ENCODE measurements at regions not wholly inside any gene's neighbourhood (a gene's known extent, or its start where the extent isn't known, plus 50 kb on each side); places are given as distances from the start of the nearest gene placed in this dataset.

DNA sequence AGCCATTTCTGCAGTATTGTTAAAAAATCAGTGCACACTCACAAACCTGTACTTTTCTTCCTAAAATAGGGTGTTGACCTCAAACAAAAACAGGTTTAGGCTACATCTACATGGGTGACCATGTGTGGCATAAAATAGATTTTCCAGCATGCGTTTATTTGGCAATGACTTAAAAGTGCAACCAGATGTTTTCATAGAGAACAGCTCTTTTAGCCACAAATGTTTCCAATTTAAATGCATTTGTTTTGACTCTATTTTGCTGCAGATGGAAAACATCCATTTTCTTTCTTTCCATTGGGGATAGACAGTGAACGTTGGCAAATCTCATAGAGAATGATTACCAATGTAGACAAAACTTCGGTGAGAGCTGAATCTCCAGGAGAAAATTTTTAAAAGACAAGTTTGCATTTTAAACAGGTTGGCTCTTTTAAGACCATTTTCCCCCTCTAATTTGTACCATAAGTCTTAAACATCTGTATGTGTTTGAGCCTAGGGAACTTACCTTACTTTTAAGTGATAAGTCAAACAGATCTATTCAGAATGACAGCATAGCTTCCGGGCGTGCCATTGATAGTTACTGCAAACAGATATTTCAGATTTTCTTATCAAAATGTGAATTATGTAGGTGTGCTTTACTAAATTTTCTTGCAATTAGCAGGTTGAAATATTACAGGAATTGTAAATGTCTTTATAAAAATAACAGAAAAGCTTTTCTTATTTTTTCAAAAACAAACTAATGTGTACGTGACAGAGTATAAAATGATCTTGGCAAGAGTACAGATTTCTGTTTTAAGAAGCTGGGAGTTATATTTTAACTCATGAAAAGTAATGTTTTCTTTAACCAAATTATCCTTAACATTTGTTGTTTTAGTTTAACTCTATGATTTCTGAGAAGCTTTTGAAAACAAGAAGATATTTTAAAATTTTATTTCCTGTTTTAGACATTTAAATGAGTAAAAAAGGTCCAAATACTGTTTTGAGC, 144.9 kb downstream of the HGF start:
- H3K36me3 ChIP-seq (ENCODE audit: control insufficient read depth, insufficient read depth, low read length), result no peaks in the 10 kb centered on the region
- H3K27me3 ChIP-seq (ENCODE audit: control insufficient read depth, insufficient read depth, low read length), result no peaks in the 10 kb centered on the region
- no peak overlapping the region for H3K27ac ChIP-seq (ENCODE audit: low read depth, low read length)
- no peak overlapping the region for H3K4me3 ChIP-seq (ENCODE audit: low read depth, low read length)
- H3K4me1 ChIP-seq (ENCODE audit: control insufficient read depth, insufficient read depth, low read length), result no peaks in the 10 kb centered on the region
- no peaks in the 10 kb centered on the region for H3K9me3 ChIP-seq (ENCODE audit: control insufficient read depth, insufficient read depth, low read depth, low read length)
- no peak overlapping the region for H3K9ac ChIP-seq (ENCODE audit: low read length)

DNA sequence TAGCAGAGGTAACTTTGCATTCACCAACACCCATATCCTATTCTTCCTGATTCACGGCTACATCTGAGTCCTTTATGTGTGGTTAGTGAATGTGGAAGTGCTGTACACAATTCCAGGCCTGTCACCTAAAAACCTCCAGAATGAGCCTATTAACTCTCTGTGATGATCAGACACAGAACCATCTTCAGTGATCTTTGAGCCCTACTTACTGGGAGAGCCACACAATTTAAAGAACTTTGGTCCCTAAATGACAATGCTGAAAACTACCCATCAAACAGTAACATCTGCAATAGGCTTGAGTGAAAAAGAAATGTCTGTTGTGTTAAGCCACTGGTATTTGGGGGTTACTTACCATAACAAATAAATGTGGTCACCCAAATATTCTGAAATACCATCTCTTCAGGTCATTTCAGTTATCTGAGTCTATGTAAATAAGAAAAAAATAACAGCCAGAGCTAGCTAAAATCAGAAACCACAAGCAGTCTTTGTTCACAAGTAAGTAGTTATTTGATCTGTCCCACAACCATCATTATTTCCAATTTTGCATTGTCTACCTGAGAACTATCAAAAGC, 145.7 kb downstream of the HGF start:
- H3K4me3 ChIP-seq (ENCODE audit: low read depth, low read length), result no peak overlapping the region
- no peak overlapping the region for H3K27ac ChIP-seq (ENCODE audit: low read depth, low read length)
- H3K4me1 ChIP-seq (ENCODE audit: control insufficient read depth, insufficient read depth, low read length), result no peaks in the 10 kb centered on the region
- no peaks in the 10 kb centered on the region for H3K9me3 ChIP-seq (ENCODE audit: control insufficient read depth, insufficient read depth, low read depth, low read length)
- H3K36me3 ChIP-seq (ENCODE audit: control insufficient read depth, insufficient read depth, low read length), result no peaks in the 10 kb centered on the region
- no peak overlapping the region for H3K9ac ChIP-seq (ENCODE audit: low read length)
- no peaks in the 10 kb centered on the region for H3K27me3 ChIP-seq (ENCODE audit: control insufficient read depth, insufficient read depth, low read length)

DNA sequence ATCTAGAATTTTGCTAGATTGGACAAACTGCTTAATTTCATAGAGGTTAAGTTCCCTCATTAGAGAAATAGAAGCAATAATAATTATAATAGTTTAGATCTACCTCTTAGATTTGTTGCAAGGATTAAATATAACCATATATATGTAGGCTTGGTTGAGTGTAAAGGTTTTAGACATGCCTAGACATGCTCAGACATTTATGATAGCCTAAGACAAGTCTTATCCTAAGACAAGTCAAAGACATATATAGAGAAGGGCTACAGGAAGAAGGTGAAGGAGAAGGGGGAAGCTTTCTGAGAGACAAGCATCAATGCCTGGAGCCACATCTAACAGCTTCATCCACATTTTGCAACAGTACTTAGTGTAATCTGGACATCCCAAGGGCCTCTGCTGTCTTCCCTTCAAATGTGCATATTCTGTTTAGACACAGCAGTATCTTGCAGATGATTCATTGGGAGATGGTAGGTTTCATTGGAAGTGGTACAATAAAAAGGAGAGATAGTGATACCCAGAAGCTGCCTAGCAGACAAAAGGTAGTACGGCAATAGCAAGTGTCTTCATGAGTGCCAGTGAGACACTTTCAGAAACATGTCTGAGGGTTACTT, 146.5 kb downstream of the HGF start:
- Histone ChIP-seq H3K36me3 (ENCODE audit: control insufficient read depth, insufficient read depth, low read length) (no peaks in the 10 kb centered on the region), H3K4me3 (ENCODE audit: low read depth, low read length) (no peak overlapping the region), H3K9ac (ENCODE audit: low read length) (no peak overlapping the region), H3K27me3 (ENCODE audit: control insufficient read depth, insufficient read depth, low read length) (no peaks in the 10 kb centered on the region), H3K27ac (ENCODE audit: low read depth, low read length) (no peak overlapping the region), H3K4me1 (ENCODE audit: control insufficient read depth, insufficient read depth, low read length) (no peaks in the 10 kb centered on the region), H3K9me3 (ENCODE audit: control insufficient read depth, insufficient read depth, low read depth, low read length) (no peaks in the 10 kb centered on the region)

DNA sequence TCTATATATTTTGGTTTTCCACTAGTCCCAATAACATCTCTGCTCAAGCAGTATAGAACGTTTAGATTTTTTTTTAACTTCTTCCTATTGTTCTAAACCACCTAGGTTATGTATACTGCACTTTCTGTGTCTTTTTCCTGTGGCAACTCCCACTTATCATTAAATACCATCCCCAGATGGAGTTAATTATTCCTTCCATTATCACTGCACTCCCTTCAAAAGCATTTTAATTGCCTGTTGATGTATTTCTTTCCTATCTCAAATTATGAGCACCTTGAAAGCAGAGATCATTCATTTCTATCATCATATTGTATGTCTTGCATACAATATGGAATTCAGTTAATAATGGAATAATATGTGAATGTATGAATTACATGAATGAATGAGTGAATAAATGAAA, 148.0 kb downstream of the HGF start:
- Histone ChIP-seq H3K36me3 (ENCODE audit: control insufficient read depth, insufficient read depth, low read length) (no peaks in the 10 kb centered on the region), H3K9me3 (ENCODE audit: control insufficient read depth, insufficient read depth, low read depth, low read length) (no peaks in the 10 kb centered on the region), H3K27me3 (ENCODE audit: control insufficient read depth, insufficient read depth, low read length) (no peaks in the 10 kb centered on the region), H3K9ac (ENCODE audit: low read length) (no peak overlapping the region), H3K4me1 (ENCODE audit: control insufficient read depth, insufficient read depth, low read length) (no peaks in the 10 kb centered on the region), H3K4me3 (ENCODE audit: low read depth, low read length) (no peak overlapping the region), H3K27ac (ENCODE audit: low read depth, low read length) (no peak overlapping the region)

DNA sequence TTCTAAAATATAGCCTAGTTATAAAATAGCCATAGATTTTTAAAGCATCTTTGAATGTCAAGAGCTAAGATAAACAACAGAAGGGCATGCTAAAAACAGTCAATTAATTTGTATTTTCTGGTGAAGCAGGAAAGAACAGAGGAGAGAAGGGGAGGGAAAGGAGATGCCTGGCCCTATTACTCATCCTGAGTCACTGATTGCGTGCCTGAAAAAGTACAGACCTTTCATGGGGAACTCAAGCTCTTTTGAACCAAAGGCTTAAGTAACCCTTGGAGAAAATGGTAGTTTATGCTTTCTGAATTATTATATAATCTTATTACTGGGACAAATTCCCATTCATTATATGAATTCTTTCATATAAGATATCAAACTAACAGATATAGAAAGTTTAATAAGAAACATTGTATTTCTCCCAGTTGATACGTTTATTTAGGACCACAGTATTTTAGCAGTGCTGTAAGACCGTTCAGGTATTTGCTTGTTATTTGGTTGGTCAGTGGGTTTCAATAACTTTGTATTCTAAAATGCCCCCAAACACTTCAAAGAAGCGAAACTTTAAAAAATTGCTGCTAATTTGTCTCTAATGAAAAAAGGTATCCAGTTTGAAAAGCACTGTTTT, 151.3 kb downstream of the HGF start:
- no peaks in the 10 kb centered on the region for H3K9me3 ChIP-seq (ENCODE audit: control insufficient read depth, insufficient read depth, low read depth, low read length)
- no peak overlapping the region for H3K9ac ChIP-seq (ENCODE audit: low read length)
- H3K27ac ChIP-seq (ENCODE audit: low read depth, low read length), result no peak overlapping the region
- no peaks in the 10 kb centered on the region for H3K4me1 ChIP-seq (ENCODE audit: control insufficient read depth, insufficient read depth, low read length)
- H3K4me3 ChIP-seq (ENCODE audit: low read depth, low read length), result no peak overlapping the region
- H3K27me3 ChIP-seq (ENCODE audit: control insufficient read depth, insufficient read depth, low read length), result no peaks in the 10 kb centered on the region
- no peaks in the 10 kb centered on the region for H3K36me3 ChIP-seq (ENCODE audit: control insufficient read depth, insufficient read depth, low read length)

DNA sequence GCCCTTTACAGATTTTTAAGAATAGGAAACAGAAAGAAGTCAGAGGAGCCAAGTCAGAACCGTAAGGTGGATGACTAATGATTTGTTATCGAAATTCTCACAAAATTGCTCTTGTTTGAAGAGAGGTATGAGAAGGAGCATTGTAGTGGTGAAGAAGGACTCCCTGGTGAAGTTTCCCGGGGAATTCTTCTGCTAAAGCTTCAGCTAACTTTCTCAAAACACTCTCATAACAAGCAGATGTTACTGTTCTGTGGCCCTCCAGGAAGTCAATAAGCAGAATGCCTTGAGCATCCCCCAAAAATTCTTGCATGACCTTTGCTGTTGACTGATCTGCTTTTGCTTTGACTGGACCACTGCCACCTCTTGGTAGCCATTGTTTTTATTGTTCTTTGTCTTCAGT, 152.9 kb downstream of the HGF start:
- no peak overlapping the region for H3K4me3 ChIP-seq (ENCODE audit: low read depth, low read length)
- no peaks in the 10 kb centered on the region for H3K4me1 ChIP-seq (ENCODE audit: control insufficient read depth, insufficient read depth, low read length)
- H3K9ac ChIP-seq (ENCODE audit: low read length), result no peak overlapping the region

DNA sequence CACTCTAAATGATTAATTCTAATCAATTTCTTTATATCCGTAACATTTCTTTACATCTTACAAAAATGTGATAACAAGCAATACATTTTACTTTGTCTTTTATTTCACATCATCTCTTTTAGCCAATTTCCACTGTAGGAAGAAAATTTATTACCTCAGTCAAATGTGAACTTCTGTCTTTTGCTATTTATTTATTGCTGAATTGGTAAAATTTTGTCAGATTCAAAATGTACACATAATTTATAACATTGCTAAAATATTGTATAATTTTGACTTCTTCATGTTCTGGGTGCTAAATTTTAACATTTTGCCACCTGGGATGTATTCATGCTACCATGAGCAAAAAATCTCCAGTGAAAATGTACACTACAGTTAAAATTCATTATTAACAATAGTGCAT, 158.0 kb downstream of the HGF start:
- Histone ChIP-seq H3K4me3 (ENCODE audit: low read depth, low read length) (no peak overlapping the region), H3K9ac (ENCODE audit: low read length) (no peak overlapping the region), H3K4me1 (ENCODE audit: control insufficient read depth, insufficient read depth, low read length) (no peaks in the 10 kb centered on the region)

More for the DNA sequence above, 152.9 kb downstream of the HGF start:
- Histone ChIP-seq H3K36me3 (ENCODE audit: control insufficient read depth, insufficient read depth, low read length) (no peaks in the 10 kb centered on the region), H3K9me3 (ENCODE audit: control insufficient read depth, insufficient read depth, low read depth, low read length) (no peaks in the 10 kb centered on the region), H3K27me3 (ENCODE audit: control insufficient read depth, insufficient read depth, low read length) (no peaks in the 10 kb centered on the region), H3K27ac (ENCODE audit: low read depth, low read length) (no peak overlapping the region)

DNA sequence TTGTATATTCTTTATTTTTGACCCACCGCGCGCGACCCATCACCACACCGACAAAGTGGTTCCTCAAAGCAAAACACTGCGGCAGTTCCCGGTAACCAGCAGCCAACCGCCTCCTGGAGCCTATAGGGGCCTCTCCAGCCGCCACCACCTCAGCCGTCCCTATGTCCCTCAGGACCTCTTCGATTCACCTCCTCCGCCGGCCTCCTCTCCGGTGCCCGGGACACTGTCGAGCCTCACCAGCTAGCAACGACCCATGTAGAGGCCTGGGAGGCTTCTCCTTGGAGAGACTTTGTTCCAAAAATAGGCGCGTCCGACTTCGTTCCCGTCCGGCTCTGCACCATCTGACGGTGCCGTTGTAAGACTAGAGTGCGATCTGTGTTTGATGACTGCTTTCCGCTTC, 158.8 kb downstream of the HGF start:
- no peaks in the 10 kb centered on the region for H3K9me3 ChIP-seq (ENCODE audit: control insufficient read depth, insufficient read depth, low read depth, low read length)
- H3K27ac ChIP-seq (ENCODE audit: low read depth, low read length), result no peak overlapping the region
- no peaks in the 10 kb centered on the region for H3K36me3 ChIP-seq (ENCODE audit: control insufficient read depth, insufficient read depth, low read length)
- H3K4me3 ChIP-seq (ENCODE audit: low read depth, low read length), result no peak overlapping the region
- no peak overlapping the region for H3K9ac ChIP-seq (ENCODE audit: low read length)
- H3K27me3 ChIP-seq (ENCODE audit: control insufficient read depth, insufficient read depth, low read length), result no peaks in the 10 kb centered on the region
- H3K4me1 ChIP-seq (ENCODE audit: control insufficient read depth, insufficient read depth, low read length), result no peaks in the 10 kb centered on the region

More for the DNA sequence above, 158.0 kb downstream of the HGF start:
- no peaks in the 10 kb centered on the region for H3K9me3 ChIP-seq (ENCODE audit: control insufficient read depth, insufficient read depth, low read depth, low read length)
- no peaks in the 10 kb centered on the region for H3K27me3 ChIP-seq (ENCODE audit: control insufficient read depth, insufficient read depth, low read length)
- H3K27ac ChIP-seq (ENCODE audit: low read depth, low read length), result no peak overlapping the region
- H3K36me3 ChIP-seq (ENCODE audit: control insufficient read depth, insufficient read depth, low read length), result no peaks in the 10 kb centered on the region

DNA sequence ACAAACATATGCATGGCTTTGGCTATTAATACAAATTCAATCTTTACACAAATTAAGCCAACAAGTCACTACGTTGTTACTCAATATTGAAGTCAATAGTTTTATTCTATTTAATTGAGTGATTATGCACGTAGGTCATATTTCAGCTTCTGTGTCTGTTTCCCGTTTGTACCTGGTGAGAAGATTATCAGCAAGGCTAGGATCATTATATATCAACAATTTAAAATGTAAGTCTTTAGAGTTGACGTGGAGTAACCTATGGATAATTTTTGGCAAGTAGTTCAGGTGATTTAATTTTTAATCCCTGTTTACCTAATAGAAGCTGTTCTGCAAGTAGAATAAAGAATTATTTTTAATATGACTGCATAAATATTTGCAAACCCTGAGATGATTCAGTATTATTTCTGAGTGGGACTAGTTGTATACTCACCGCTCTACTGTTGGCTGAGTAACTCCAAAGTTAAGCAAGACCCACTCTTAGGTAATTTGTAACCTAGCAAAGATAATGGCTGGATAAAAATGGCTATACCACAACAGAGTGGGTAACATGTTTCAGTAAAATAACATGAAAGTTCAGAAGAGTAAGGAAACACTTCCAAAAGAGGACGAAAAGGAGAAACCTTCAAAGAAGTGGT, 161.0 kb downstream of the HGF start:
- Histone ChIP-seq H3K9me3 (ENCODE audit: control insufficient read depth, insufficient read depth, low read depth, low read length) (no peaks in the 10 kb centered on the region), H3K9ac (ENCODE audit: low read length) (no peak overlapping the region), H3K4me1 (ENCODE audit: control insufficient read depth, insufficient read depth, low read length) (no peaks in the 10 kb centered on the region), H3K4me3 (ENCODE audit: low read depth, low read length) (no peak overlapping the region), H3K36me3 (ENCODE audit: control insufficient read depth, insufficient read depth, low read length) (no peaks in the 10 kb centered on the region), H3K27ac (ENCODE audit: low read depth, low read length) (no peak overlapping the region), H3K27me3 (ENCODE audit: control insufficient read depth, insufficient read depth, low read length) (no peaks in the 10 kb centered on the region)

DNA sequence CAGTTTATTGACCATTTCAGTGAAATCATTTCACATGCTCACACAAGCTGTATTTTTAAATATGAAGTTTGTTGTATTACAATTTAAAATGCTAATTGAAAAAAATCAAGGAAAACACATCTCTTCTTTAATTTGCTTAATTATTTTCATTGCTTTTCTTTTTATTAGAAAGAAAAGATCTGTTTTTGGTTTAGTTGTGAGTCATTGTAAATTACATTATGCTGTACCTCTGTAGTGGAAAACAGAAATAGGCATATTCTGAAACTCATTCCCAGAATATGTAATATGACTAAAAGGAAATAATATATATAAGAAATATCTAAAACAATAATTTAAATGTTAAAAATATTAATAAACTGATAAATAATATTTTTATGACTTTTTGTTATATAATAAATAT, 161.9 kb downstream of the HGF start:
- no peak overlapping the region for H3K9ac ChIP-seq (ENCODE audit: low read length)
- no peaks in the 10 kb centered on the region for H3K9me3 ChIP-seq (ENCODE audit: control insufficient read depth, insufficient read depth, low read depth, low read length)
- H3K36me3 ChIP-seq (ENCODE audit: control insufficient read depth, insufficient read depth, low read length), result no peaks in the 10 kb centered on the region
- H3K4me3 ChIP-seq (ENCODE audit: low read depth, low read length), result no peak overlapping the region
- no peaks in the 10 kb centered on the region for H3K27me3 ChIP-seq (ENCODE audit: control insufficient read depth, insufficient read depth, low read length)
- H3K27ac ChIP-seq (ENCODE audit: low read depth, low read length), result no peak overlapping the region
- H3K4me1 ChIP-seq (ENCODE audit: control insufficient read depth, insufficient read depth, low read length), result no peaks in the 10 kb centered on the region

Measured in HUES6 (cell line).